ENCODE measurements at regions not wholly inside any gene's neighbourhood (a gene's known extent, or its start where the extent isn't known, plus 50 kb on each side); places are given as distances from the start of the nearest gene placed in this dataset.

DNA sequence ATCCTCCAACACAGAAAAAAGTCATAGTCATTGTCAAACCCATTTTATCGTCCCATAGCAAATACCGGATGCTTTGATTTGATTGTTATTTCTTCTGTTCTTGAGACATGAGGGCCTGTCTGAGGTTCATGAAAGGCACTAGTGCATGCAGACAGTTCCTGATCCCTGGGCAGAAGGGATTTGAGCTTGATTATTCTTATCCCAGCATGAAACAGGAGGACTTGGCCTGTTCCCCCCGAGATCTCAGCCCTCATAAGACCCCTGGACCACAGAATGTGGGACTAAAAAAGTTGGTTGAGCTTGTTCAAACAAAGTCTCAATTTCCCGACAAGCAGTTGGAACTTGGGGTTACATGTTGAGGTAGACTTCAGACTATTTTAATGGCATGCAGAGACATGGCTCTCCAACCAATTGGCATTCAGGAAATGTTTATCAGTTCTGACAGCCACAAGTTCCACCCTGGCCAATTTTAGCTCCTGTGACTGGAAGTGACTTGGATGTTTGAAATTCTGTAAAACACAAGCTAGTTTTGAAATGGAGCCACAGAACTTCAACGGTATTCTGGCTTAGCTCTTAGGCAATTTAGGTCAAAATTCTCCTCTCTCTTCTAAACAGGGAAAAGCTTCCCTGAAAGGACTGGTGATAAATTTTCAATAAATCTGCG, 366.9 kb upstream of the SLC14A2 start:
- peak; percentile 73 for DNase-seq (ENCODE audit: low read depth)
- TF ChIP-seq, protein P1, sequence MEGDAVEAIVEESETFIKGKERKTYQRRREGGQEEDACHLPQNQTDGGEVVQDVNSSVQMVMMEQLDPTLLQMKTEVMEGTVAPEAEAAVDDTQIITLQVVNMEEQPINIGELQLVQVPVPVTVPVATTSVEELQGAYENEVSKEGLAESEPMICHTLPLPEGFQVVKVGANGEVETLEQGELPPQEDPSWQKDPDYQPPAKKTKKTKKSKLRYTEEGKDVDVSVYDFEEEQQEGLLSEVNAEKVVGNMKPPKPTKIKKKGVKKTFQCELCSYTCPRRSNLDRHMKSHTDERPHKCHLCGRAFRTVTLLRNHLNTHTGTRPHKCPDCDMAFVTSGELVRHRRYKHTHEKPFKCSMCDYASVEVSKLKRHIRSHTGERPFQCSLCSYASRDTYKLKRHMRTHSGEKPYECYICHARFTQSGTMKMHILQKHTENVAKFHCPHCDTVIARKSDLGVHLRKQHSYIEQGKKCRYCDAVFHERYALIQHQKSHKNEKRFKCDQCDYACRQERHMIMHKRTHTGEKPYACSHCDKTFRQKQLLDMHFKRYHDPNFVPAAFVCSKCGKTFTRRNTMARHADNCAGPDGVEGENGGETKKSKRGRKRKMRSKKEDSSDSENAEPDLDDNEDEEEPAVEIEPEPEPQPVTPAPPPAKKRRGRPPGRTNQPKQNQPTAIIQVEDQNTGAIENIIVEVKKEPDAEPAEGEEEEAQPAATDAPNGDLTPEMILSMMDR (conservative IDR thresholded peaks at IDR 0.05; ENCODE audit: low read depth, low read length): no peak
- H3K4me3 ChIP-seq (ENCODE audit: low read length): no peak overlapping the region

DNA sequence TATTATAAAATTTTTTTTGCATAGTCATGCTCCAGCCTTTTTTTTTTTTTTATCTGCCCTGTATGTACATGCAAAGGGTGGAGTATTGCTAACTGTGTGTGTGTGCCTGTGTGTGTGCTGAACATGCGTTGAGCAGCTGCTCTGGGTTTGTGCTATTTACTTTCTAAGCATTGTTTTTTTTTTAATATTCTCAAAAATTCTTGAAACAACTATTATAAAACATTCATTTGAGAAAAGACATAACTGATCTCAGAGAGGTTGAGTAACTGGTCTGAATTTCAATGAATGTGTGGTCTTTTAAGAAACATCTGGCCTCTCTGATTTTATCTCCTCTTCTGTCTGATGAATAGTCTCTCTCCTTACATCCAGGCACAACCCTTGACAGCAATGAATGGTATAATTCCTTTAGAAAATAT, 366.0 kb upstream of the SLC14A2 start:
- DNase-seq (ENCODE audit: low read depth): no peak
- TF ChIP-seq, protein P1 (conservative IDR thresholded peaks at IDR 0.05; ENCODE audit: low read depth, low read length): no peak
- H3K4me3 ChIP-seq (ENCODE audit: low read length): no peak overlapping the region

DNA sequence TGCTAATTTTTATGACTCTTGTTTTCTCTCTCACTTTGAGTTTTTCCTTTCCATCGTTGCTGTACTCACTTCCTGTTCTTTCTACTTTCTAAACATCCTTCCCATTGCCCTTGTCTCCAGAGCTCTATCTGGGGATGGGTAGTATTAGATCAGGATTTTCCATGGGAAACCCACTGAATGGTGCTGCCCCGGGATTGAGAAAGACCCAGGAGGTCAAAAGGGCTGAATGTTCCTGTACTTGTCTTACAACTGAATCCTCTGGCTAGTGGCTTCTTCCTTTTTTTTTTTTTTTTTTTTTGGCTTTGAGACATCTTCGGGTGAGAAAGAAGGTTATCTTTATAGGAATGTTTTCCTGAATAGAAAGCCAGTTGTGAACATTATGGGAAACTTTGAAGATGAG, 364.8 kb upstream of the SLC14A2 start:
- TF ChIP-seq, protein P1 (conservative IDR thresholded peaks at IDR 0.05; ENCODE audit: low read depth, low read length): no peak
- no peak for DNase-seq (ENCODE audit: low read depth)
- no peak overlapping the region for H3K4me3 ChIP-seq (ENCODE audit: low read length)

DNA sequence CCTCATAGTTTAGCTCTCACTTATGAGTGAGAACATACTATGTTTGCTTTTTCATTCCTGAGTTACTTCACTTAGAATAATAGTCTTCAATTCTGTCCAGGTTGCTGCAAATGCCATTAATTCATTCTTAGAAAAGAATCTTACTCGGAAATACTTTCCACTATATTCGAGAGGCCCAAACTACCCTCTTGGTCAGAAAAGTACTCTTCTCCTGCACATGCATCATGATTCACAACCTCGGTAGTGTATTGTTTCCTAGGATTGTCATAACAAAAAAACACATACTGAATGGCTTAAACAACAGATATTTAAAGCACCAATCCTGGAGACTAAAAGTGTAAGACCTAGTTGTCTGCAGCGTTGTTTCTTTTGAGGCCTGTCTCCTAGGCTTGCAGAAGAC, 364.0 kb upstream of the SLC14A2 start:
- TF ChIP-seq, protein P1 (conservative IDR thresholded peaks at IDR 0.05; ENCODE audit: low read depth, low read length): no peak
- DNase-seq (ENCODE audit: low read depth): no peak
- H3K4me3 ChIP-seq (ENCODE audit: low read length): no peak overlapping the region

DNA sequence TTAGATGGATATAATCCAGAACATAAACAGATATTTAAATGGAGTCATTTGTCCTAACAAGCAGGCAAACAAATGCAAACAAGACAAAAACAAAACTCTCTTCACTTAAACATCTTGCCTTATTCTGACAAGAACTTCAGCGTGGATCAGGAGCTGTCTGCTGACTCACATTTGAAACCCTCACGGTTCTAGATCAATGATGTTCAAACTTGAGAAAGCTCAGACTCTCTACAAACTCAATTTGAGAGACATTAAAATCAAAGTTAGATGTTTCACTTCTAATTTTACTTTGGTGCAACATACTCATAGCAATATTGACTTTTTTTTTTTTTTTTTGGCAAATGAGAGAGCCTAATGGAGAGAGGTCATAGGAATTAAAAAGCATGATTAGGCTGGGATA, 362.8 kb upstream of the SLC14A2 start:
- H3K4me3 ChIP-seq (ENCODE audit: low read length): no peak overlapping the region
- DNase-seq (ENCODE audit: low read depth): no peak
- TF ChIP-seq, protein P1 (conservative IDR thresholded peaks at IDR 0.05; ENCODE audit: low read depth, low read length): no peak

DNA sequence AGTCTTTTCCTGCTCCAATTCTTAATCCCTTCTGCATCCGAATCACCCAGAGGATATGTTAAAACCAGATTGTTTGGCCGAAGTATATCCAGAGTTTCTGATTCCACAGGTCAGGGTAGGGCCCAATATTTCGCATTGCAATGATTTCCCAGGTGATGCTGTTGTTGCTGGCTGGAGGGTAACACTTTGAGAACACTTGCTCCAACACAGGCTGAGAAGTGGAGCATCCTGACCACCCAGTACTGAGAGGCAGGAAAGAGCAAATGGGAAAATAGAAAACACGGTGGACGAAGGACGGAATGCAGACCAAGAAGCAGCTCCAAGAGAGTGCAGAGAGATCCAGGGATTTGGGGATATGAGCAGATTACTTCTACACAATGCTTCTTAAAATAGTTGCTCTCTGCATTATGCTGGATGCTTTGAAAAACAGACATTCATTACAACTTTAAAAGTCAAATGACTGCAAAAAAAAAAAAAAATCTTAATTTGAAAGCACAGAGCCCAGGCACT, 362.2 kb upstream of the SLC14A2 start:
- TF ChIP-seq, protein P1 (conservative IDR thresholded peaks at IDR 0.05; ENCODE audit: low read depth, low read length): no peak
- H3K4me3 ChIP-seq (ENCODE audit: low read length): no peak overlapping the region
- no peak for DNase-seq (ENCODE audit: low read depth)
